Adrenal gland (tissue), 9 donors: ENCODE measurements at regions not wholly inside any gene's neighbourhood (a gene's known extent, or its start where the extent isn't known, plus 50 kb on each side); places are given as distances from the start of the nearest gene placed in this dataset.

Experiments
- DNase-seq, 7 donors: peaks; one replicate each; pipeline ENCODE4 v3.0.0-alpha.2; 2019 to 2020
- H3K27ac ChIP-seq, 5 donors: fragments of 200-600 bp; sonication (generic) in 4 of 5; 1 replicate in 3 of 5; 2 replicates in 2 of 5; pipeline versions ENCODE4 v1.5.1 to v1.8.0; 2016 to 2020; ENCODE audit warnings: mild to moderate bottlenecking in 1 of 5
- H3K27me3 ChIP-seq: fragments of 200-600 bp; 2 replicates; pipeline ENCODE4 v1.8.0; 2021
- H3K36me3 ChIP-seq, 2 donors: fragments of 200-600 bp; replicated peaks in 1 of 2; 1 replicate in 1 of 2; 2 replicates in 1 of 2; pipeline versions ENCODE4 v1.5.1 to v1.8.0; 2018 to 2022
- H3K4me1 ChIP-seq, 2 donors: fragments of 200-600 bp; replicated peaks in 1 of 2; 1 replicate in 1 of 2; 2 replicates in 1 of 2; pipeline versions ENCODE4 v1.5.1 to v1.8.0; 2018 to 2021
- H3K4me3 ChIP-seq, 4 donors: fragments of 200-600 bp; sonication (generic) in 3 of 4; one replicate each; pipeline ENCODE4 v1.5.1; 2016 to 2018
- H3K9me3 ChIP-seq, 3 donors: fragments of 200-600 bp; sonication (generic) in 1 of 3; replicated peaks in 1 of 3; 1 replicate in 2 of 3; 2 replicates in 1 of 3; pipeline versions ENCODE4 v1.5.1 to v1.8.0; 2016 to 2021
- CTCF ChIP-seq, 6 experiments: fragments of 450-650 bp in 4 of 6; fragments of 200-600 bp in 2 of 6; sonication (generic) in 1 of 6; IDR thresholded peaks; 1 replicate in 5 of 6; 2 replicates in 1 of 6; pipeline versions ENCODE4 v1.5.1 to v1.8.0; 2016 to 2021; ENCODE audit warnings: antibody characterized with exemption in 6 of 6, mild to moderate bottlenecking in 2 of 6, moderate library complexity in 1 of 6
- POLR2A ChIP-seq, 2 donors: fragments of 450-650 bp; IDR thresholded peaks; one replicate each; pipeline ENCODE4 v1.6.1; 2017; ENCODE audit warnings: antibody characterized with exemption in 2 of 2, mild to moderate bottlenecking in 2 of 2, moderate library complexity in 1 of 2
- WGBS, 4 donors: extraction: QIAGEN DNeasy Blood & Tissue Kit in 2 of 4; methylation state at CpG; one replicate each; pipeline versions ENCODE4 v1.1.5 to v1.1.7; 2013 to 2017; 5-methylcytosine and 5-hydroxymethylcytosine counted together
- intact Hi-C, 2 donors: fragments of 100-400 bp; cut with DNase I; formaldehyde crosslinking; loops; one replicate each; pipeline versions ENCODE4 v1.14.1 to v1.15.0; 2022 to 2023
- donor health status: healthy with polysubstance abuse.
- donor health status: Bipolar disorder and iron deficiency.
- donor health status: DM: yes; HTN: yes; CAD: no.
- donor health status: DM: no; HTN: no; CAD: no.
- donor health status: DM: no; HTN: no; CAD: no.

- Histone ChIP-seq H3K9me3 (no peaks in the 10 kb centered on the region), H3K27me3 (no peaks in the 10 kb centered on the region), H3K27ac (no peak overlapping the region), H3K4me1 (no peaks in the 10 kb centered on the region), H3K4me3 (no peak overlapping the region), H3K36me3 (no peaks in the 10 kb centered on the region)
- WGBS, 4 donors = 56 to 72% (median 61%) methylated on average over 12 of the region's 12 CpGs
- DNase-seq = no peak
- intact Hi-C loops = no loop called here
- TF ChIP-seq CTCF (IDR thresholded peaks at IDR 0.05) = no peak
- TF ChIP-seq POLR2A (IDR thresholded peaks at IDR 0.05) = no peak
Measured at GRCh38 chr10:44047361-44047760, 337.5 kb downstream of the CXCL12 start.

DNA sequence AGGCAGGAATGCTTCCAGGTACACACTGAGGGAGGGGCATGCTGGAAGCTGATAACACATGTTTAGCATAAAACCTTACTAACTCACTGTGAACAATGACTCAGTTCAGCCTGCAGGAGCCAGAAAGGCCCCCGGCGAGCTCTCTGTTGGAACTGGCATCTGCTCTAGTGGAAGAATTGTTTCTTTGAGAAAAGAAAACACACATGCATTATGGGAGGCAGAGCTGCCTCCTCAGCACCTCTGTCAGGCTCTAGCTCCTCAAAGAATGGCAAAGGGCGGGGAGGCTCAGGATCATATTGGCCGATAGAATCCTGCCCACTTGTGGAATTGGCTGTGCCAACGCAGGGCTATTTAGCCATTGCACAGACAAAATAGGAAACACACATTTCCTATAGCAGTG, 338.3 kb downstream of the CXCL12 start:
- no peak for DNase-seq
- intact Hi-C loops = no loop called here
- H3K4me1 ChIP-seq = no peaks in the 10 kb centered on the region
- no peak overlapping the region for H3K4me3 ChIP-seq
- H3K9me3 ChIP-seq = no peaks in the 10 kb centered on the region
- 70 to 93% (median 85%) methylated on average over 5 of the region's 5 CpGs for WGBS, 4 donors
- no peak for TF ChIP-seq POLR2A (IDR thresholded peaks at IDR 0.05)
- TF ChIP-seq CTCF (IDR thresholded peaks at IDR 0.05) = no peak
- H3K36me3 ChIP-seq = no peaks in the 10 kb centered on the region
- H3K27ac ChIP-seq = no peak overlapping the region
- H3K27me3 ChIP-seq = no peaks in the 10 kb centered on the region

GRCh38 chr10:44045020-44045419, 339.9 kb downstream of the CXCL12 start:
- intact Hi-C loops = no loop called here
- Histone ChIP-seq H3K9me3 (no peaks in the 10 kb centered on the region), H3K4me1 (no peaks in the 10 kb centered on the region), H3K27ac (peak overlapping the region in 1 of 5 donors; percentile 16), H3K36me3 (no peaks in the 10 kb centered on the region), H3K4me3 (no peak overlapping the region), H3K27me3 (no peaks in the 10 kb centered on the region)
- no peak for TF ChIP-seq POLR2A (IDR thresholded peaks at IDR 0.05)
- TF ChIP-seq CTCF (IDR thresholded peaks at IDR 0.05) = no peak
- WGBS, 4 donors = 69 to 87% (median 79%) methylated on average over 6 of the region's 6 CpGs
- DNase-seq = no peak

DNA sequence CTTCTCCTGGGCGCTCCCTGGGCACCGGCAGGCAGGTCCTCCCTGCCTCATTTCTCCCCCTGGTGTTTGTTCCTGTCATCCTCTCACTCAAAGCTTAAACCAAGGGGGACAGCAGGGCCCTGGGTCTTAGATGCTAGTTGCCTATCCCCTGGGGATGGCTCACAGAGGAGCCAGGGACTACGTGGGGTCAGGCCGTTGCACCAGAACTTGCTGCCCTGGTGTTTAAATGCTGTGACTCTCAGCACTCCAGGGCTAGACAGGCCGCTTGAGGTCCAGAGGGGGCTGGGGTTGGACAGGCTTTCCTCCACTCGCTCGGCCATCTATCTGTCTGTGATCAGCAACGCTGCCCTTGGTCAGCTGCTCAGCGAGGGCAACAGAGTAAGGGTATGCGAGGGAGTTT, 340.3 kb downstream of the CXCL12 start:
- intact Hi-C loops = no loop called here
- Histone ChIP-seq H3K27ac (peak overlapping the region in 1 of 5 donors; percentile 16), H3K9me3 (no peaks in the 10 kb centered on the region), H3K27me3 (no peaks in the 10 kb centered on the region), H3K4me3 (no peak overlapping the region), H3K4me1 (no peaks in the 10 kb centered on the region), H3K36me3 (no peaks in the 10 kb centered on the region)
- no peak for DNase-seq
- TF ChIP-seq CTCF (IDR thresholded peaks at IDR 0.05) = no peak
- no peak for TF ChIP-seq POLR2A (IDR thresholded peaks at IDR 0.05)
- 83 to 93% (median 86%) methylated on average over 3 to 10 of the region's 10 CpGs for WGBS, 4 donors
